ENCODE measurements at regions not wholly inside any gene's neighbourhood (a gene's known extent, or its start where the extent isn't known, plus 50 kb on each side); places are given as distances from the start of the nearest gene placed in this dataset.
"Not testable (repeated sequence)": the region's sequence is repeated elsewhere in the genome, so short reads cannot be mapped to it uniquely, and the experiment has no call there.

- DNase-seq (ENCODE audit: unreplicated experiment): no peak
- Mint-ChIP-seq H3K9me3 (ENCODE audit: unreplicated experiment) (peaks cover 17% of the 10 kb centered on the region), H3K36me3 (ENCODE audit: insufficient read depth, unreplicated experiment) (no peaks in the 10 kb centered on the region), H3K27ac (ENCODE audit: low read depth, unreplicated experiment) (no peak overlapping the region), H3K4me3 (ENCODE audit: unreplicated experiment) (no peak overlapping the region), H3K27me3 (ENCODE audit: insufficient read depth, unreplicated experiment) (no peaks in the 10 kb centered on the region), H3K4me1 (ENCODE audit: insufficient read depth, unreplicated experiment) (no peaks in the 10 kb centered on the region)
- TF ChIP-seq CTCF (IDR thresholded peaks at IDR 0.05; ENCODE audit: unreplicated experiment): no peak
- ChIA-PET POLR2A (no interaction called here), CTCF (no interaction called here)
- no TSS peak for BruUV-seq (replicated peaks)
- intact Hi-C loops (cut with micrococcal nuclease): no loop called here
These were observed 285.0 kb downstream of the SHOX start for GRCh38 chrX:915427-916229.

GRCh38 chrX:914206-914605 is 283.6 kb downstream of the SHOX start:
- H3K4me1 Mint-ChIP-seq (ENCODE audit: insufficient read depth, unreplicated experiment): no peaks in the 10 kb centered on the region
- BruUV-seq (replicated peaks): no TSS peak

DNA sequence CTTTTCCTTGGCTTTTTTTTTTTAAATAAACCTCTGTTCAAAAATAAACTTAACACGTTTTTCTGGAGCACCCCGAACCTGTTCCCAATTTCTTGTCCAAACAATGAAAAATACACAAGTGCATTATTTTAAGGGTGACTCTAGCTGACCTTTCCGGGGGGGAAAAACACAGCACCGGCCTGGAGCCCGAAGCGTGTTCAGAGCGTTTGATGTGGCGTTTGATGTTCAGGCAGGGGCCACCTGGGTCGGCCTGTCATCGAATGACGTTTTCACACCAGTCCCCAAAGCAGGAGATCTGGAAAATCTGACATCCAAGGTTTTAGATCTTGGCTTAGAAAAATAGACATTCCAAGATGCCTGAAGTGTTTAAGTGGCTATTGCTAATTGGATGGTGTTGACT is 282.1 kb downstream of the SHOX start:
- Mint-ChIP-seq H3K27me3 (ENCODE audit: insufficient read depth, unreplicated experiment) (no peaks in the 10 kb centered on the region), H3K36me3 (ENCODE audit: insufficient read depth, unreplicated experiment) (no peaks in the 10 kb centered on the region), H3K27ac (ENCODE audit: low read depth, unreplicated experiment) (no peak overlapping the region), H3K9me3 (ENCODE audit: unreplicated experiment) (peaks cover 29% of the 10 kb centered on the region), H3K4me3 (ENCODE audit: unreplicated experiment) (no peak overlapping the region), H3K4me1 (ENCODE audit: insufficient read depth, unreplicated experiment) (no peaks in the 10 kb centered on the region)
- intact Hi-C loops (cut with micrococcal nuclease): no loop called here
- no peak for TF ChIP-seq CTCF (IDR thresholded peaks at IDR 0.05; ENCODE audit: unreplicated experiment)
- ChIA-PET CTCF (no interaction called here), POLR2A (no interaction called here)
- no TSS peak for BruUV-seq (replicated peaks)
- no peak for DNase-seq (ENCODE audit: unreplicated experiment)

More at GRCh38 chrX:914206-914605, 283.6 kb downstream of the SHOX start:
- Mint-ChIP-seq H3K4me3 (ENCODE audit: unreplicated experiment) (no peak overlapping the region), H3K27ac (ENCODE audit: low read depth, unreplicated experiment) (no peak overlapping the region), H3K9me3 (ENCODE audit: unreplicated experiment) (peaks cover 24% of the 10 kb centered on the region), H3K36me3 (ENCODE audit: insufficient read depth, unreplicated experiment) (no peaks in the 10 kb centered on the region), H3K27me3 (ENCODE audit: insufficient read depth, unreplicated experiment) (no peaks in the 10 kb centered on the region)
- ChIA-PET CTCF (no interaction called here), POLR2A (no interaction called here)
- no peak for DNase-seq (ENCODE audit: unreplicated experiment)
- intact Hi-C loops (cut with micrococcal nuclease): no loop called here
- no peak for TF ChIP-seq CTCF (IDR thresholded peaks at IDR 0.05; ENCODE audit: unreplicated experiment)

- intact Hi-C loops (cut with micrococcal nuclease); H3K4me1 Mint-ChIP-seq (ENCODE audit: insufficient read depth, unreplicated experiment); H3K27ac Mint-ChIP-seq (ENCODE audit: low read depth, unreplicated experiment); DNase-seq (ENCODE audit: unreplicated experiment); POLR2A ChIA-PET; H3K4me3 Mint-ChIP-seq (ENCODE audit: unreplicated experiment); CTCF ChIA-PET; H3K27me3 Mint-ChIP-seq (ENCODE audit: insufficient read depth, unreplicated experiment); BruUV-seq (replicated peaks); H3K36me3 Mint-ChIP-seq (ENCODE audit: insufficient read depth, unreplicated experiment): not testable (repeated sequence)
- H3K9me3 Mint-ChIP-seq (ENCODE audit: unreplicated experiment): peaks cover 32% of the 10 kb centered on the region
These were observed 278.5 kb downstream of the SHOX start for GRCh38 chrX:909068-909467.

- no peak overlapping the region for H3K4me3 Mint-ChIP-seq (ENCODE audit: unreplicated experiment)
- peaks cover 5% of the 10 kb centered on the region for H3K36me3 Mint-ChIP-seq (ENCODE audit: insufficient read depth, unreplicated experiment)
- TF ChIP-seq CTCF (IDR thresholded peaks at IDR 0.05; ENCODE audit: unreplicated experiment): no peak
- intact Hi-C loops (cut with micrococcal nuclease): no loop called here
- H3K9me3 Mint-ChIP-seq (ENCODE audit: unreplicated experiment): peaks cover 22% of the 10 kb centered on the region
- POLR2A ChIA-PET: no interaction called here
- CTCF ChIA-PET: no interaction called here
- DNase-seq (ENCODE audit: unreplicated experiment): no peak
- H3K27ac Mint-ChIP-seq (ENCODE audit: low read depth, unreplicated experiment): no peak overlapping the region
- no peaks in the 10 kb centered on the region for H3K27me3 Mint-ChIP-seq (ENCODE audit: insufficient read depth, unreplicated experiment)
- no peaks in the 10 kb centered on the region for H3K4me1 Mint-ChIP-seq (ENCODE audit: insufficient read depth, unreplicated experiment)
- BruUV-seq (replicated peaks): no TSS peak
These were observed 276.0 kb downstream of the SHOX start for GRCh38 chrX:906586-906985.
